Kidney epithelial cell (primary cell): ENCODE measurements at regions not wholly inside any gene's neighbourhood (a gene's known extent, or its start where the extent isn't known, plus 50 kb on each side); places are given as distances from the start of the nearest gene placed in this dataset.
"Not testable (repeated sequence)": the region's sequence is repeated elsewhere in the genome, so short reads cannot be mapped to it uniquely, and the experiment has no call there.

Experiments used
- DNase-seq: peaks from one replicate; pipeline ENCODE4 v3.0.0-alpha.2; 2010; ENCODE audit warnings: low read depth
- H3K27me3 ChIP-seq: 2 replicates; pipeline ENCODE4 v1.6.0; 2011; ENCODE audit warnings: low read length; ENCODE audit not compliant: control insufficient read depth, insufficient read depth
- H3K36me3 ChIP-seq: 2 replicates; pipeline ENCODE4 v1.5.1; 2011; ENCODE audit warnings: low read length; ENCODE audit not compliant: control insufficient read depth, insufficient read depth
- H3K4me3 ChIP-seq: 2 replicates; pipeline ENCODE4 v1.5.1; 2011; ENCODE audit warnings: low read depth, mild to moderate bottlenecking, control low read depth, low read length
- CTCF ChIP-seq: IDR thresholded peaks from 2 replicates; pipeline ENCODE4 v1.5.1; 2011; ENCODE audit warnings: mild to moderate bottlenecking, moderate library complexity, low read length, control low read depth, inconsistent platforms; ENCODE audit not compliant: insufficient read depth, poor library complexity, severe bottlenecking

- H3K36me3 ChIP-seq, result no peaks in the 10 kb centered on the region
- H3K4me3 ChIP-seq, result no peak overlapping the region
- H3K27me3 ChIP-seq, result no peaks in the 10 kb centered on the region
- TF ChIP-seq CTCF, result no peak
- DNase-seq, result no peak
These were observed 73.8 kb downstream of the MINAR1 start for GRCh38 chr15:79505956-79506355.

GRCh38 chr15:79512844-79513243 is 80.7 kb downstream of the MINAR1 start:
- not testable (repeated sequence) for H3K4me3 ChIP-seq, H3K27me3 ChIP-seq, DNase-seq, H3K36me3 ChIP-seq

- Histone ChIP-seq H3K27me3 (no peaks in the 10 kb centered on the region), H3K36me3 (no peaks in the 10 kb centered on the region), H3K4me3 (no peak overlapping the region)
- DNase-seq, result no peak
- TF ChIP-seq CTCF, result no peak
These were observed 81.3 kb downstream of the MINAR1 start for GRCh38 chr15:79513417-79513816.

GRCh38 chr15:79513940-79514339 is 81.8 kb downstream of the MINAR1 start:
- DNase-seq, result no peak
- TF ChIP-seq CTCF, result no peak
- no peaks in the 10 kb centered on the region for H3K36me3 ChIP-seq
- H3K27me3 ChIP-seq, result no peaks in the 10 kb centered on the region
- H3K4me3 ChIP-seq, result no peak overlapping the region

- no peaks in the 10 kb centered on the region for H3K36me3 ChIP-seq
- TF ChIP-seq CTCF, result no peak
- no peak for DNase-seq
- no peaks in the 10 kb centered on the region for H3K27me3 ChIP-seq
- H3K4me3 ChIP-seq, result no peak overlapping the region
These were observed 83.3 kb downstream of the MINAR1 start for GRCh38 chr15:79515300-79516027.

GRCh38 chr15:79516155-79516554 is 84.0 kb downstream of the MINAR1 start:
- TF ChIP-seq CTCF, result no peak
- H3K4me3 ChIP-seq, result no peak overlapping the region
- no peaks in the 10 kb centered on the region for H3K36me3 ChIP-seq
- DNase-seq, result no peak
- no peaks in the 10 kb centered on the region for H3K27me3 ChIP-seq
